GM12872 (cell line): ENCODE measurements at regions not wholly inside any gene's neighbourhood (a gene's known extent, or its start where the extent isn't known, plus 50 kb on each side); places are given as distances from the start of the nearest gene placed in this dataset.

Experiments used
- CTCF ChIP-seq: IDR thresholded peaks from 3 replicates; pipeline ENCODE4 v1.5.1; 2011; ENCODE audit warnings: low read depth, mild to moderate bottlenecking, low read length, moderate library complexity; ENCODE audit not compliant: insufficient read depth

GRCh38 chr5:127133071-127133470, 59.8 kb upstream of the C5orf63 start:
- no peak for TF ChIP-seq CTCF

GRCh38 chr5:127136908-127137307, 63.6 kb upstream of the C5orf63 start:
- no peak for TF ChIP-seq CTCF

- no peak for TF ChIP-seq CTCF
Measured at GRCh38 chr5:127143722-127144121, 70.4 kb upstream of the C5orf63 start.

GRCh38 chr5:127153031-127153430, 79.7 kb upstream of the C5orf63 start:
- TF ChIP-seq CTCF: no peak

GRCh38 chr5:127153521-127153920, 80.2 kb upstream of the C5orf63 start:
- TF ChIP-seq CTCF: no peak

- no peak for TF ChIP-seq CTCF
Measured at GRCh38 chr5:127163750-127164149, 90.4 kb upstream of the C5orf63 start.

- no peak for TF ChIP-seq CTCF
Measured at GRCh38 chr5:127170918-127171600, 97.8 kb upstream of the C5orf63 start.

- TF ChIP-seq CTCF: no peak
Measured at GRCh38 chr5:127176769-127177168, 103.5 kb upstream of the C5orf63 start.
